ENCODE measurements at regions not wholly inside any gene's neighbourhood (a gene's known extent, or its start where the extent isn't known, plus 50 kb on each side); places are given as distances from the start of the nearest gene placed in this dataset.

DNA sequence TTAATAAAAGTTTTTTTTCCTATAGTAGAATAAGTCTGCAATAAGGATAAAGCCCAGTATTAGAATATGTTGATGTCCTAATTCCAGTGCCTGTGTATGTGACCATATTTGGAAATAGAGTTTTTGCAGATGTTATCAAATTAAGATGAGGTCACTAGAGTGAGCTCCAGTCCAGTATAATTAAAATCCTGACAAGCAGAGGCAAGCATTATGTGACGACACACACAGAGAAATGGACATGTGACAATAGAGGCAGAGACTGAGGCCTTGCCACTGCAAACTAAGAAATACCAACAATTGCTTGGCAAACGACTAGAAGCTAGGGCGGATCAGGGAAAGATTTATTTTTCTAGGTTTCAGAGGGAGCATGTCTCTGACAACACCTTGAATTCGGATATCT is 216.4 kb upstream of the CYLC2 start:
- H3K4me1 ChIP-seq = no peaks in the 10 kb centered on the region
- no peaks in the 10 kb centered on the region for H3K36me3 ChIP-seq
- H3K27ac ChIP-seq = no peak overlapping the region
- ATAC-seq (no peak), DNase-seq (no peak)
- no peaks in the 10 kb centered on the region for H3K9me3 ChIP-seq
- intact Hi-C loops (cut with DNase I) = no loop called here
- H3K4me3 ChIP-seq = no peak overlapping the region
- H3K27me3 ChIP-seq = no peaks in the 10 kb centered on the region
- TF ChIP-seq, protein P1, sequence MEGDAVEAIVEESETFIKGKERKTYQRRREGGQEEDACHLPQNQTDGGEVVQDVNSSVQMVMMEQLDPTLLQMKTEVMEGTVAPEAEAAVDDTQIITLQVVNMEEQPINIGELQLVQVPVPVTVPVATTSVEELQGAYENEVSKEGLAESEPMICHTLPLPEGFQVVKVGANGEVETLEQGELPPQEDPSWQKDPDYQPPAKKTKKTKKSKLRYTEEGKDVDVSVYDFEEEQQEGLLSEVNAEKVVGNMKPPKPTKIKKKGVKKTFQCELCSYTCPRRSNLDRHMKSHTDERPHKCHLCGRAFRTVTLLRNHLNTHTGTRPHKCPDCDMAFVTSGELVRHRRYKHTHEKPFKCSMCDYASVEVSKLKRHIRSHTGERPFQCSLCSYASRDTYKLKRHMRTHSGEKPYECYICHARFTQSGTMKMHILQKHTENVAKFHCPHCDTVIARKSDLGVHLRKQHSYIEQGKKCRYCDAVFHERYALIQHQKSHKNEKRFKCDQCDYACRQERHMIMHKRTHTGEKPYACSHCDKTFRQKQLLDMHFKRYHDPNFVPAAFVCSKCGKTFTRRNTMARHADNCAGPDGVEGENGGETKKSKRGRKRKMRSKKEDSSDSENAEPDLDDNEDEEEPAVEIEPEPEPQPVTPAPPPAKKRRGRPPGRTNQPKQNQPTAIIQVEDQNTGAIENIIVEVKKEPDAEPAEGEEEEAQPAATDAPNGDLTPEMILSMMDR (IDR thresholded peaks at IDR 0.05) = no peak

DNA sequence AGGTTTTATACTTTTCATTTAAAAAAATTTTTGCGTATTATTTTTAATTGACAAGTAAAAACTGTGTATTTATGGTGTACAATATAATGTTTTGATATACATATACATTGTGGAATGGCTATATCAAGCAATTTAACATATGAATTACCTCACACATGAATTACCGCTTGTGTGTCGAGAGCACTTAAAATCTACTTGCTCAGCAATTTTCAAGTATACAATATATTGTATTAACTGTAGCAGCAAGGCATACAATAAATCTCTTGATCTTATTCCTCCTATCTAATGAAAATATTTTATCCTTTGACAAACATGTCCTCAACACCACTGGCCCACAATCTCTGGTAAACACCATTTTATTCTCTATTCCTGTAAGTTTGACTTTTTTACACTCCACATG is 224.4 kb upstream of the CYLC2 start:
- ATAC-seq (no peak), DNase-seq (no peak)
- TF ChIP-seq, protein P1 (IDR thresholded peaks at IDR 0.05) = no peak
- Histone ChIP-seq H3K27me3 (no peaks in the 10 kb centered on the region), H3K4me1 (no peaks in the 10 kb centered on the region), H3K4me3 (no peak overlapping the region), H3K9me3 (no peaks in the 10 kb centered on the region), H3K36me3 (no peaks in the 10 kb centered on the region), H3K27ac (no peak overlapping the region)
- intact Hi-C loops (cut with DNase I) = no loop called here

DNA sequence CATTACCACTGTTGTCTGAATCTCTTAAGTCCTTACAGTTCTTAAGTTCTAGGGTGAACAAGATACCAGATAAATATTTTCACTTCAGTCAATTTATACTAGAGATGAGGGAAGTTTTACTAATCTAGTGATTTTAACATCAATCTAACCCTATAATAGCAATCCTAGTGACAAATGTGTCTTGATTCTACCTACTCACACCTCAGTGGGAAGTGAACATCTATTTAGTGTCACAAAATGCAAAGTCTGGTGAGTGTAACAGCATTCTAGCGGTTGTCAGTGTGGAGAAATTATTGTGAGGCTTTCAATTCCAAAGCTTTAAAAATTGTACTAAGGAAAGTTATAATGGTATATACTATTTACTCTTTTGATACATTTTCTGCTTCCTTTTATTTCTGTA is 225.8 kb upstream of the CYLC2 start:
- Histone ChIP-seq H3K27me3 (no peaks in the 10 kb centered on the region), H3K9me3 (no peaks in the 10 kb centered on the region), H3K27ac (no peak overlapping the region), H3K4me3 (no peak overlapping the region), H3K4me1 (no peaks in the 10 kb centered on the region), H3K36me3 (no peaks in the 10 kb centered on the region)
- no peak for ATAC-seq
- no peak for DNase-seq
- intact Hi-C loops (cut with DNase I) = no loop called here
- TF ChIP-seq, protein P1 (IDR thresholded peaks at IDR 0.05) = no peak

DNA sequence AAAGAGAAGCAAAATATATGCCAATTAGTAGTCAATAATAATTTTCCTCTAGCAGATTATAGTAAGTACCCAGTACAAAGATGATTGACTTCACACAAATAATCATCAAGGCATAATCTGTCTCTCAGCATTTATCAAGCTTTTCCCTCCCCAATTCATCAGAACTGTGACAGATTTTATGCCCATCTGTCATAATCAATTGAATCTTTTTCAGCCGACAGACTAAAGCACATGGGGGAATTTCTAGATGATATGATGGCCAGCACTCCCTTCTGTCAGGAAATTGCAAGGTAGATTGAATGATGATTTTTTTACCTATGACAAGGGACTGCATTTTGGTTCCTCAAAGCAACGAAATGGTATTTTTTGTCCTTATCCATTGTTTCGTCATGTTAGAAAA is 227.1 kb upstream of the CYLC2 start:
- H3K27me3 ChIP-seq = no peaks in the 10 kb centered on the region
- intact Hi-C loops (cut with DNase I) = no loop called here
- H3K36me3 ChIP-seq = no peaks in the 10 kb centered on the region
- no peak overlapping the region for H3K4me3 ChIP-seq
- no peak overlapping the region for H3K27ac ChIP-seq
- no peaks in the 10 kb centered on the region for H3K4me1 ChIP-seq
- H3K9me3 ChIP-seq = peaks cover under 1% of the 10 kb centered on the region
- TF ChIP-seq, protein P1 (IDR thresholded peaks at IDR 0.05) = no peak
- ATAC-seq = no peak
- DNase-seq = no peak

DNA sequence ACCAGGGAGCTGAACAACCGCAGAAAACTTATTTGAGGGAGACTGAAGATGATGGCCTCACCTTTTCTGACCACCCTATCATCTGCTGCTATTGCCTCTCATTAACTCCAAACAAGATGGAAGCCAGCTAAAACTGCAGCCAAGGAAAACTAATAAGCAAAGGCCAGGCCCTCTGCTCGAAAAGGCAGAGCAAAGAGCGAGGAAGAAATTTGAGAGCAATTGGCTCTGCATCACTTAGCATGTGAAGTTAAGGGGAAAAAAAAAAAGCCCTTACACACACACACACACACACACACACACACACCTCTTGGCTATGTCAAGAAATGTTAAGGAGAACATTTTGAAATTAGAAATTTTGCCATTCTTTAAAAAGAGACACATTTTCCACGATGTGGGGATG is 228.1 kb upstream of the CYLC2 start:
- Histone ChIP-seq H3K4me1 (no peaks in the 10 kb centered on the region), H3K4me3 (no peak overlapping the region), H3K9me3 (peaks cover 3% of the 10 kb centered on the region), H3K36me3 (no peaks in the 10 kb centered on the region), H3K27ac (no peak overlapping the region), H3K27me3 (no peaks in the 10 kb centered on the region)
- ATAC-seq = no peak
- TF ChIP-seq, protein P1 (IDR thresholded peaks at IDR 0.05) = no peak
- DNase-seq = no peak
- intact Hi-C loops (cut with DNase I) = no loop called here

DNA sequence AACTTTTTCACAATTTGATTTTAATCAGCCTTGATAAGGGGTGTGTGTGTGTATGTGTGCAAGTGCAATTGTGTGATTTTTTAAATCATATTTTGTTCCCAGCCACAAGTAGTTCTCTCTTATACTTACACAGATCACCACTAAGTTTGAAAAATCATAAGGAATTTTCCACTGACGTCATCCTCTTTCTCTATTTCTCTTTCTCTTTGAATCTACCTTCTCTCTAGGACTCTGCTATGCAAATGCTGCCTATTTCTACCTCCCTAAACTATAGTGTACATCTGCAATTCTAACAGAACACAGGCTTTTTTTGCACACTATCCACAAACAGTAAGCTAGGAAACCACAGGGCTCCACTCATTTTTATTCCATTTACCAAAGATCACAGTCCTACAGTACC is 254.6 kb upstream of the CYLC2 start:
- Histone ChIP-seq H3K4me3 (no peak overlapping the region), H3K27me3 (no peaks in the 10 kb centered on the region), H3K27ac (no peak overlapping the region), H3K9me3 (no peaks in the 10 kb centered on the region), H3K4me1 (no peaks in the 10 kb centered on the region), H3K36me3 (no peaks in the 10 kb centered on the region)
- DNase-seq = no peak
- no peak for ATAC-seq
- intact Hi-C loops (cut with DNase I) = no loop called here
- TF ChIP-seq, protein P1 (IDR thresholded peaks at IDR 0.05) = no peak

Measured in upper lobe of right lung (tissue), 1 donor.